K562 (cell line): ENCODE measurements at regions not wholly inside any gene's neighbourhood (a gene's known extent, or its start where the extent isn't known, plus 50 kb on each side); places are given as distances from the start of the nearest gene placed in this dataset.
A peak's percentile ranks its signal among the peaks of the same experiment; 100 is the strongest.

ENCODE experiments used
- ATF7 ChIP-seq: fragments of 450-650 bp; IDR thresholded peaks from 2 replicates; pipeline ENCODE4 v1.7.1; 2014; ENCODE audit warnings: mild to moderate bottlenecking, moderate library complexity
- CCNT2 ChIP-seq: IDR thresholded peaks from 2 replicates; pipeline ENCODE4 v1.6.1; 2011; ENCODE audit warnings: borderline replicate concordance, low read depth, mild to moderate bottlenecking, moderate library complexity, mixed read lengths, low read length; ENCODE audit not compliant: insufficient read length; ENCODE audit errors: extremely low read depth
- CREB3L1 ChIP-seq: fragments of 450-650 bp; IDR thresholded peaks from 2 replicates; pipeline ENCODE4 v1.6.1; 2014; ENCODE audit warnings: low read depth, mild to moderate bottlenecking, moderate library complexity, borderline replicate concordance
- ELF2 ChIP-seq: fragments of 250-450 bp; sonication (Bioruptor Pico); IDR thresholded peaks from 2 replicates; pipeline ENCODE4 v1.5.0; 2021; ENCODE audit warnings: mild to moderate bottlenecking
- GABPB2 ChIP-seq: fragments of 250-450 bp; sonication (Bioruptor Pico); conservative IDR thresholded peaks from 2 replicates; pipeline ENCODE4 v1.5.1; 2021; ENCODE audit warnings: mild to moderate bottlenecking
- PHF20 ChIP-seq: fragments of 450-650 bp; IDR thresholded peaks from 2 replicates; pipeline ENCODE4 v1.6.1; 2018; ENCODE audit not compliant: partially characterized antibody
- PRDM10 ChIP-seq: fragments of 450-650 bp; IDR thresholded peaks from 2 replicates; pipeline ENCODE4 v1.6.1; 2018; ENCODE audit not compliant: partially characterized antibody
- RBM14 ChIP-seq: fragments of 200-400 bp; formaldehyde crosslinking; IDR thresholded peaks from 2 replicates; pipeline ENCODE4 v1.6.1; 2018; ENCODE audit warnings: low read depth, mild to moderate bottlenecking, low read length, moderate library complexity, borderline replicate concordance; ENCODE audit not compliant: insufficient read depth
- RCOR1 ChIP-seq, 2 experiments: IDR thresholded peaks; 2 replicates each; pipeline ENCODE4 v1.6.1; 2012; ENCODE audit warnings: low read depth in 2 of 2, low read length in 2 of 2, borderline replicate concordance in 1 of 2, improper control_type of control experiment in 1 of 2
- SMARCB1 ChIP-seq: IDR thresholded peaks from 2 replicates; pipeline ENCODE4 v1.6.1; 2011; ENCODE audit warnings: improper control_type of control experiment, low read depth; ENCODE audit not compliant: insufficient read length
- SNRNP70 ChIP-seq: fragments of 200-400 bp; formaldehyde crosslinking; optimal IDR thresholded peaks from 2 replicates; pipeline ENCODE3; 2017; ENCODE audit warnings: low read depth, low read length
- STAT5A ChIP-seq: IDR thresholded peaks from 2 replicates; pipeline ENCODE4 v1.6.1; 2012; ENCODE audit warnings: low read length, inconsistent platforms, borderline replicate concordance
- ZBTB33 ChIP-seq: sonication (generic); formaldehyde crosslinking; IDR thresholded peaks from 2 replicates; pipeline ENCODE4 v1.8.1; 2023; ENCODE audit warnings: mild to moderate bottlenecking, missing genetic modification reagents
- ZNF311 ChIP-seq: fragments of 250-450 bp; sonication (Bioruptor Pico); IDR thresholded peaks from 2 replicates; pipeline ENCODE4 v1.4.0; 2020; ENCODE audit warnings: mild to moderate bottlenecking, moderate library complexity
- ZNF518B ChIP-seq: fragments of 250-450 bp; sonication (Bioruptor Pico); IDR thresholded peaks from 2 replicates; pipeline ENCODE4 v1.5.0; 2021; ENCODE audit warnings: mild to moderate bottlenecking, moderate library complexity

- peak; percentile 51 to 92 for TF ChIP-seq RCOR1 (IDR thresholded peaks at IDR 0.05; ENCODE audit: borderline replicate concordance in 1 of 2, low read depth in 2 of 2, low read length in 2 of 2)
- TF ChIP-seq ATF7: peak; percentile 61
- no peak for TF ChIP-seq ZNF518B
- peak; percentile 69 for TF ChIP-seq CCNT2
- TF ChIP-seq STAT5A: no peak; the same call in 1 of the 2 replicates
- TF ChIP-seq SMARCB1: no peak
- TF ChIP-seq ELF2 (CRISPR knock-in tag): no peak
- no peak for TF ChIP-seq PRDM10
- TF ChIP-seq RBM14: no peak
- no peak for TF ChIP-seq ZBTB33
- TF ChIP-seq GABPB2 (CRISPR knock-in tag): no peak
- TF ChIP-seq CREB3L1: no peak
- peak; percentile 74 for TF ChIP-seq ZNF311 (CRISPR knock-in tag)
- TF ChIP-seq PHF20: peak; percentile 69
- TF ChIP-seq SNRNP70: no peak
These were observed 81.5 kb downstream of the PTPDC1 start (continued) for GRCh38 chr9:94165592-94166235.
